IPS-18c (cell line): ENCODE measurements at regions not wholly inside any gene's neighbourhood (a gene's known extent, or its start where the extent isn't known, plus 50 kb on each side); places are given as distances from the start of the nearest gene placed in this dataset.

Source experiments
- H3K4me3 ChIP-seq: 2 replicates; pipeline ENCODE4 v1.7.0; 2013; ENCODE audit warnings: low read depth, mild to moderate bottlenecking, low read length, moderate library complexity; ENCODE audit not compliant: insufficient read depth
- H3K9me3 ChIP-seq: one replicate; pipeline ENCODE4 v1.6.1; 2013; ENCODE audit warnings: mild to moderate bottlenecking, low read length, moderate library complexity; ENCODE audit not compliant: control insufficient read depth, insufficient read depth

DNA sequence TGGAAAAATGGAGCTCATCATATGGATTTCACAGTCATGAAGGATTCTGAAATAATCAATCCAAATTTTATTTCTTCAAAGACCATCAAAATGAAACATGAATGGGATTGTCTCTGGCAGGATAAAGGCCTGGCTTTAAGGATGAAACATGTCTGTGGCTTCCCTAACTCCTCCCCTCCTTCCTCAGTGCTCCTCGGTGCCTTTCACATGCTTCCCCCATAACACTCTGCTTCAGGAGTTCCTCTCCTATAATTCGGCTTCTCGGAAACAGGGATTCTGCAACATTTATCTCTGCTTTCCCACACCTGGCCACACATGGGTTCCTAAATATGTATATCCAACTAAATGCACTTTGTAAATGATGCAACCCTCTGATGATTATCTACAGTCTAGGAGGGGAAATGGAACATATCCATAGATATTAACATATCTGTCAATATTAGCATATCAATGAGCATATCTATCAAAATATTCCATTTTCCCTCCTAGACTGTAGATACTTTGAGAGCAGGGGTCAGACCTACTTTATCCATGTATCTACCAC, 153.8 kb downstream of the PLPP3 start:
- H3K9me3 ChIP-seq, result no peaks in the 10 kb centered on the region
- H3K4me3 ChIP-seq, result no peak overlapping the region

DNA sequence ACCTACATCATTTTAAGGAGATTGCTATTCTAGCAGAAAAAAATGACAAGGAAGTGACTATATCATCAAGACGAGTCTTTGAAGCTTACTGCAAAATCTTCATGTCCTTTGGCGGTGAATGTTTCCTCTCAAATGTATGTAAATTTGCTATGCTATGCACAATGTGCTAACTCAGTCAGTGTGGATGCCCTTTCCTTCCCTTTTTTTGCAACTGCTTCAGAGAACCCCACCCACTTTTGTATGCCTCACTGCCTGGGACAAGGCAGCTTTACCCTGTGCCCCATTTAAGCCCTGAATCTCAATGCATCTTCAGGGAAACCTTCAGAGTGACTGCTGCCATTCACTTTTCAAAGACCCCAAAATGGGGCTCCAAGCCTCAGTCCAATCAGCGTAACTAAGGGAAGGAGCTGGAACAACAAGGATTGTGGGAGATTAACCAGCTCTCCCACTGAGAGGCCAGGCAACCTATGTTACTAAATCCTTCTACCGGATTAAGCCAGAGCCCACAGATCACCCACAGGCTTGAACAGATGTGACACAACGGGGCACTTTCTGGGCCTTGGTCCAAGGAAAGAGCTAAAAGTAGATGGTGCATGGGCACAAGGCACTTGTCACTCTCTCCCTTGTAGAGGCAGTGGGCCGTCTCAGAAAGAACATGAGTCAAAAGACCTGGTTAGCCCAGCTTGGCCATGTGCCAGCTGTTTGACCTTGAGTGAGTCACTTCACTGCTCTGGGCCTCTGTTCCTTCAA, 154.4 kb downstream of the PLPP3 start:
- Histone ChIP-seq H3K9me3 (no peaks in the 10 kb centered on the region), H3K4me3 (no peak overlapping the region)

DNA sequence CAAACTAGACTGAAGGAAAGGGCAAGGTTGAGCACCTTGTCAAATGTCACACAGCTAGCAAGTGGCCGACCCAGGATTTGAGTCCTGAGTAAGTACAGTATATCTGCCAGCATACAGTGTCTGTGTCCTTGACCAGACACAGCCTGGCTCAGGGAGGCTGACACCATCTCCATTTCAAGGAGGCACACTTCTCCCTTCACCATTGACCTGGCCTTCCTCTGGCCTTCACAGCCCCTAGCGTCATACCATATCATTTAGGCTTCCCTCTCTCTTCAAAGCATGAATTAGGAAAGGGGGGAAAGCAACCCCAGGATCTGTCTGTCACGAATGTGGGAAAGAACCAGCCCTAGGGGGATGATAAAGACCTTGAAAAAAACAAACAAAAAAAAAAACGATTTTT, 155.6 kb downstream of the PLPP3 start:
- Histone ChIP-seq H3K4me3 (no peak overlapping the region), H3K9me3 (no peaks in the 10 kb centered on the region)

DNA sequence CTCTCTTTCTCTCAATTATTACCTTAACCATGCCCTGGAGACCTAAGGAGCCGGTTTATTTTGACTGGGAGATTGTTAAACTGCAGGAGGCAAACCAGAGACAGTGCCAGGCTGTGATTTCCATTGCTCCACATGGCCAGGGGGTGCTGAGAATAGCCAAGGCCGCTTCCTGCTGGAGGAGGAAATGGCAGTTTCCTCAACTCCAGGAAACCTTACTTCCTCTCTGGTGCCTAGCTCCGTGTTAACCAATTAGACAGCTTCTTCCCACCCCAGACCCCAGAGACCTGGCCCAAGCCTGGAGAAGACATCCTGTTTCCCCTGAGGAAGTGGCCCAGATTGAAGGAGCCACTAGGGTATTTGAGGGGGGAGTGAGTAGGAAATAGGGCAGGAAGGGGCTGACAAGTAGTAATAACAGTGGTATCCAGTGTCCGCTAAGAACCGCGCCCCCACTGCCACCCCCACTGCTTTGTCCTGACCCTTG, 161.2 kb downstream of the PLPP3 start:
- no peaks in the 10 kb centered on the region for H3K9me3 ChIP-seq
- no peak overlapping the region for H3K4me3 ChIP-seq

DNA sequence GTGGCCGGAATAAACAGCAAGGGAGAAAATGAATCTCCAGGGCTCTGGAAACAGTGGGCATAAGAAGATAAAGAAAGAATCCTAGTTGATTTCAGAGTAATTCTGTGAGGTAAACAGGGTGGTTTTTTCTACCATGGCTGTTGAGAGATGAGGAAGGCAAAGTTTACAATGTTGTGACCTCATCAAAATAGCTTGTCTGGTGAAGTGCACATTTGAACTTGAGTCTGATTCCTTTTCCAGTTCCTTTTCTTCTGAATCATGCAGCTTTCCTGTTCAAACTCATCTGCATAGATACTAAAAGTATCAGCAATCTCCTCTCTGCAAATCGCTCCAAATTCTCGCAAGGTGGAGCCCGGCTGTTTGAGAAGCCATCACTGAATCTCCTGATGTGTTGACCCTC, 161.7 kb downstream of the PLPP3 start:
- Histone ChIP-seq H3K9me3 (no peaks in the 10 kb centered on the region), H3K4me3 (no peak overlapping the region)

DNA sequence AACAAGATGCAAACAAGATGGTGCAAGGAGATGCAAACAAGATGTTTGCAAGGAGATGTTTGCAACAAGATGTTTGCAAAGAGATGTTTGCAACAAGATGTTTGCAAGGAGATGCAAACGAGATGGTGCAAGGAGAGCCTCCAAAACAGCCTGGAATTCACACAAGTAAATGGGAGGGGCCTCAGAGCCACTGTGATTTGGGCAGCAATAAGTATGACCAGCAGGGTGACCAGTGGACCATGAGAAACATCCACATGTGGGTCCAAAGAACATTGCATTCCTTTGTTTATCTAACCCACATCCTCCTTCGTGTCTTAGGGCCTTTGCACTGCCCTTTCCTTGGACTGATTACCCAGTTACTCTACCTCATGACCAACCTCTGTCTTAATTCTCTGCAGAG, 162.9 kb downstream of the PLPP3 start:
- no peaks in the 10 kb centered on the region for H3K9me3 ChIP-seq
- no peak overlapping the region for H3K4me3 ChIP-seq

DNA sequence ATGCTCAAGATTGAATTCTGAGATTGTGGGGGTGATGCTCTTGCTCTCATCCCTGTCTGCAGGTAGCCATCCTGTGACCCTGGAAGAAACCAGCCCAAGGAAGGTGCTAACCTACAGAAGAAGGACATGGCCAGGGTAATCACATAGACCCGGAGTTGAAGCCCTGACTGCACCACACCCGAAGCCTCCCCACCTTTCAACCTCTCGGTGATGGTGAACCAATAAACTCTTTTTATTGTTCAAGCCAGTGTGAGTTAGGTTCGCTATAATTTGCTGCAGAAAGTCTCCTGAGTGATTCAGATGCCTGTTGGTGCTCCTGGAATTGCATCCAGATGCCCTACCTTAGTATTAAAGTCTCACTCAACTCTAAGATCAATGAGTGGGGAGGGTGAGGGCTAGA, 163.6 kb downstream of the PLPP3 start:
- Histone ChIP-seq H3K4me3 (no peak overlapping the region), H3K9me3 (no peaks in the 10 kb centered on the region)

DNA sequence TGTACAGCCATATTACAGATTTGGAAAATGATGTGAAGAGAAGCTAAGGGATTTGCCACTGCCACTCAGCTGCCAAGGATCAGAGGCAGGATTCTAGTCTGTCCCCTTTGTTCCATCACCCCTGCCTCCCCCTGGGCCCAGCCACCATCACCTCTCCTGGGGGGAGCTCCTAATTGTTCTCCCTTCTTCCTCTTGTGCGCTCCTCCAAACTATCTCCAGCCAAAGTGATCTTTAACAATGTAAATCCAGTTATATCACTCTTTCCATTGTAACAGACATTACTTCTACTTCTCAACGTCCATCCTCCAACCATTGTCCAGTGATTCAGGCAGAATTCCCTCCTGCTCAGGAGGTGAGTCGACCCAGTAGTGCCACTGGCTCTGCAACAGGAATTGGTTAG, 164.1 kb downstream of the PLPP3 start:
- no peak overlapping the region for H3K4me3 ChIP-seq
- H3K9me3 ChIP-seq, result no peaks in the 10 kb centered on the region

DNA sequence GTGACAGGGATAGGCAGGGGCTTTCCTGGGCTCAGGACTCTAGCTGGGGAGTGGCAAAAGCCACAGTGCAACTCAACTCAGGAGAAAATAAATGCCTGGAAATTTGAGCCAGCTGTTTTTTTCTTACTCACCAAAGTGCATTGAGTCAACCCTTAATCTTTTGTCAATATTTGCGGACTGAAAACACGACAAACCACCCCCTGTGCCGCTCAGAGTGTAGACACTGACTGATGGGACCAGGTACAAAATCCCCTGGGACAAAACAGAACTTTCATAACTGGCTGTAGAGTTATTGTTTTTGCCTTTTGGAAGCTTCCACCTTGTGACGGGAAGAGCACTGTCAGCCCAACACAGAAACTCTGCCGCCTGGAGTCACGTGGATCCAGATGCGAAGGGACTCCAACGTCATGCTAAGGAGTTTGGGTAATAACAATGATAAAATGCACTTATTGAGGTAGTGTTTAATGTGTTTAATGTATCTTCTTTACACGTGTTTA, 164.6 kb downstream of the PLPP3 start:
- Histone ChIP-seq H3K4me3 (no peak overlapping the region), H3K9me3 (no peaks in the 10 kb centered on the region)

DNA sequence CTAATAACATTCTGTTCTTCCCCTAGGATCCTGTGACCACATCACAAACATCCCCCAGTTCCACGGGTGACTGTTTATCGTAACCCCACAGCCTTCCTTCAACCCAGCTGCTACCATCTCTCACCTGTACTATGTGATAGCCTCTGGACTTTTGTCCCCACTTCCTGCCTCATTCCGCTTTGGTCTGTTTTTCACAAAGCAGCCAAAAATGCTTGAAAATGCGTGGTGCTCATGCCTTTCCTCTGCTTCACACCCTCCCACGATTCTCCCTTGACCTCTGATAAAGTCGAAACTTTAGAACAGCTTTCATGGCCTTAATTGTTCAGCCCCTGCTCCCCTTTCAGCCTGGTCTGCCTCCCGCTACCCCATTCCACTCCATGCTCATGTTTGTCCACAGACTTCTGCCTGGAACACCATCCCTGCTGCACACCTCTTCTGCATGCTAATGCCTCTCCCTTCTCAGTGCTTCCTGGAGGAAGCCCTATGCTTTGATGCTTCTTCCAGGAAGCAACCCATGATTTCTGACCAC, 165.6 kb downstream of the PLPP3 start:
- Histone ChIP-seq H3K4me3 (no peak overlapping the region), H3K9me3 (no peaks in the 10 kb centered on the region)

DNA sequence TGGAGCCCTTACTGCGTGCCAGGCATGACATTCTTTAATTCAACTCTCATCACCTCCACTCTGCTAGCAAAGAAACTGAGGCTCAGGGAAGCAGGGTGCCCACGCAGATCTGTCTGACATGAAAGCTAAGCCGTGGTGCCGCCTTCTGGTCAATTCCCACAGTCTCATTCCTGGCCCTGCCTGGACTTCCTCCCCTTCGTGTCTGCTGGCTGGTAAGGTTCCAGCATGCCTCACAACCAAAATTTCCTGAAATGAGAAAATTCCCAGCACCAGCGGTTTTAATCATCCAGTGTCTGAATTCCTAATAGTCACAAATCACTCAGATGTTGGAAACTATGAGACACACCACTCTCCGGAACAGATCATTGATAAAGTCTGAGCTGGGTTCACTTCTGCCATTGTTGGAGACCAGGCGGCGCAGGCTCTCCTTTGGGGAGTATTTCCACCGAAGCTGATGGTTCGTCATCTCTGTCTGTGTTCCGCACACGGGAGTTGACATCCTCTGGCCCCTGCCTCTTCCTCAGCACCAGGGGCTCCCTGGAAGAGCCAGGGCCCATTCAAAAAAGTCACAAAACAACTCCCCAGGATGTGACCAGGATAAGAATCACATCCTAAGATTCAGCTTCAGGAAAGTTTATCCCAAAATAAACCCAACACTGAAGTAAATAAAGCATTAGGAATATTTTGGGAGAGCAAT, 167.7 kb downstream of the PLPP3 start:
- Histone ChIP-seq H3K9me3 (no peaks in the 10 kb centered on the region), H3K4me3 (no peak overlapping the region)

DNA sequence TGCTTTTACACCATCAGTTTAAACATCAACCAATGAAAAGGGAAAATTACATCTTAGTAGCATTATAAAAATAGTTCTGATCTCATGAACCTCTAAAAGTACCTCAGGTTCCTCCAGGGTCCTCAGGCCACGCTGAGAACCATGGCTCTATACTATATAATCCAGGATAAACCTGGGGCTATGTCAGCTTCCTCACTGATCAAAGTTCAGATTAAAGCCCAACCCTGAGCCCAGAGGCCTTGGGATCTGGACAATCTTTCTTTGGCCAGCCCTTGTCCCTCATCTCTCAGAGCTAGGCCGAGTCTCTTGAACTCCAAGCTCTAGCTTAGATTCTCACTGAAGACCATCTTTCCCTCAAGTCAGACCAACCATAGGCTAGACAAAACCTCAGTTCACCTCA, 168.3 kb downstream of the PLPP3 start:
- H3K4me3 ChIP-seq, result no peak overlapping the region
- no peaks in the 10 kb centered on the region for H3K9me3 ChIP-seq

DNA sequence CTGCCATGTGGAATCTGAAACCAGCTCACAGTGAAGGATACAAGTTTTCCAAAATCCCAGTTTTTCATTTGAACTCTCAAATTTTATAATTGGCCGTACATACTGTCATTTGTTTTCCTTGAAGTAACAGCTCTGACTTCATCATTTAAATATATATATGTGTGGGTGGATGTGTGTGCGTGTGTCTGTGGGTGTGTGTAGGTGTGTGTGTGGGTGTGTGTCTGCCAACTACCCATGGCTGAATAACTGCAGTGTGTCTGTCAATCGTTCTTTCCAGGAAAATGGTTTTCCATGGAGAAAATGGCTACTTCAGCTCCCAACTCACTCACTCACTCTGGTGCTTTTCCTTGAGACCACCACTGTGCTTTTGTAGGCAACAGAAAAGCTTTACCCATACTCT, 169.0 kb downstream of the PLPP3 start:
- H3K4me3 ChIP-seq, result no peak overlapping the region

DNA sequence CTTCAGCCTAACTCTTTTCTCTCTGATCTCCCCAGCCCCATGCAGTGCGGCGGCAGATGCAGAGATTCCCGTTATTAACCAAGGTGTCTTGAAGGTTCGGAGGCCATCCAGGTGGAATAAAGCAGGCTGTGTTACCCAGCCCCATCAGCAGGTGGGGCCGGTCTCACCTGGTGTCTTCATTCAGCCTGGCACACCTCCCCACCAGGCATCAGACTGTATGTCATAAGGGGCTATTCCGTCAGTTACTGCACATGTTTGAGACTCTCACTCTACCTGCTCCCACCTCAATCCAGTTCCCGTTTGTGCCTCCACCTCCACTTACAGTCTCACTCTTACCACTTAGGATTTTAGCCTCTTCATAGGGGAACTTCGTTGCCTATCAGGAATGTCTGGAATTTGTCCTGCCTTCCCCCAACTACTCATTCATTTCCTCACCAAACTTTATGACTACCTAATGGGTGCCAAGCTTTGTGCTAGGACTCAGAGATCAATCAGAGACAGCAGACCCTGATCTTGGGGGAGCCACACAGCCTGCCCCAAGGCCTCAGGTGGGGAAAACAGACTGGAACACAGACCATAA, 170.2 kb downstream of the PLPP3 start:
- Histone ChIP-seq H3K4me3 (no peak overlapping the region), H3K9me3 (no peaks in the 10 kb centered on the region)

More for the DNA sequence above, 169.0 kb downstream of the PLPP3 start:
- H3K9me3 ChIP-seq, result no peaks in the 10 kb centered on the region

DNA sequence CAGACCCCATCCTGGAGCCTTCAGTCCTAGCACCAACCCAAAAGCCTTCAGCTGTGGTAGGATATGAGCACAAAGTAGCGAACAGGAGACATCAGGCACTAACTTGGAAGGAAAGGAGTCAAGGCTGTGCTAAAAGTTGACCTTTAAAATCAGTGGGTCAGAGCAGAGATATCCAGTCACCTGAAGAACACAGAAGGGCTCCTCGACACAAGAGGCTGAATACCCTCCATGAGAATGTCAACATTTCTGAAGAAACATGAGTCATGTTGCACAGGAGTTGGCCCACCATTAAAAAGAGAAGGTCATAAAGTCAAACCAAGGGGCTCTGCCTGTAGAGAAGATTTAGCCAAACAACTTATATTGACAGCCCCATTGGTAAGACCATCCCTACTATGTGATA, 172.5 kb downstream of the PLPP3 start:
- no peak overlapping the region for H3K4me3 ChIP-seq

DNA sequence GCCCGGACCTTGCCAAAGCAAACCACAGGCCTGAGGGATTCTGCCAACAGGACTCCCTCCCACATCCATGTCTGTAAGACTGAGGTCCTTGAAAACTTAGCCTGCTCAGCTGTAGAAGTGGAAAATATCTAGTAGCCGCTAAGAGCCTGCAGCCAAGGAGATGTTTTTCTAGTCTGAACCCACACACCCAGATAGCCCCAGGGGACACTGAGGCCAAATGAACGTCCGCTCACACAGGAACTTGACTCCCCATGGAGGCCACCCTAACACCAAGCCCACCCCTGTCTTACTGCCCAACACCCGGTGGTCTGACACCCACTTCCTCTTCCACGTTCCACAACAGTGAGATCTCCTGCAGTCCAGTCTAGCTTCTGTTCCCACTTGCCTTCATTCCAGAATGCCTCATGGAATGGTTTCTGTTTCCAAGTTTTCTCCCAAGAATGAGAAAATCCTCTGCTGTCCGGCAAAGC, 174.8 kb downstream of the PLPP3 start:
- H3K4me3 ChIP-seq, result no peak overlapping the region
- no peaks in the 10 kb centered on the region for H3K9me3 ChIP-seq

More for the DNA sequence above, 172.5 kb downstream of the PLPP3 start:
- no peaks in the 10 kb centered on the region for H3K9me3 ChIP-seq

DNA sequence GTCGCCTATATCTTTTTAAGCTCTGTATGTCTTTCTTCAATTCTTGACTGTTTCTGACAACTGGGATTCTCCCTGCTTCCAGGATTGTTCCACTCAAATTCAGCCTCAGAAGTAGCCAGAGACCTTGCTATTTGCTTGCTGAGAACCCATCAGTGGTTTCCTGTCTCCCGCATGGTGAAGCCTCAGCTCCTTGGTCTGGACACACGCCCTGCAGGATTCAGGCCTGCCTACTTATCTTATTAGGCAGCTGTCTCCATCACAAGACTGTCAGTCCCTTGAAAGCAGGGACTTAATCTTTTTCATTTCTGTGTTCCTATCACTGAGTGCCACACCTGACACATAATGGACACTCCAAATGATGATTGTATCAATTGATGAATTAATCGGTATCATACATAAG, 175.3 kb downstream of the PLPP3 start:
- Histone ChIP-seq H3K9me3 (no peaks in the 10 kb centered on the region), H3K4me3 (no peak overlapping the region)
